ENCODE measurements at regions not wholly inside any gene's neighbourhood (a gene's known extent, or its start where the extent isn't known, plus 50 kb on each side); places are given as distances from the start of the nearest gene placed in this dataset.

GRCh38 chr10:28403090-28403489 is 100.2 kb upstream of the MPP7 start:
- TF ChIP-seq, protein P1, sequence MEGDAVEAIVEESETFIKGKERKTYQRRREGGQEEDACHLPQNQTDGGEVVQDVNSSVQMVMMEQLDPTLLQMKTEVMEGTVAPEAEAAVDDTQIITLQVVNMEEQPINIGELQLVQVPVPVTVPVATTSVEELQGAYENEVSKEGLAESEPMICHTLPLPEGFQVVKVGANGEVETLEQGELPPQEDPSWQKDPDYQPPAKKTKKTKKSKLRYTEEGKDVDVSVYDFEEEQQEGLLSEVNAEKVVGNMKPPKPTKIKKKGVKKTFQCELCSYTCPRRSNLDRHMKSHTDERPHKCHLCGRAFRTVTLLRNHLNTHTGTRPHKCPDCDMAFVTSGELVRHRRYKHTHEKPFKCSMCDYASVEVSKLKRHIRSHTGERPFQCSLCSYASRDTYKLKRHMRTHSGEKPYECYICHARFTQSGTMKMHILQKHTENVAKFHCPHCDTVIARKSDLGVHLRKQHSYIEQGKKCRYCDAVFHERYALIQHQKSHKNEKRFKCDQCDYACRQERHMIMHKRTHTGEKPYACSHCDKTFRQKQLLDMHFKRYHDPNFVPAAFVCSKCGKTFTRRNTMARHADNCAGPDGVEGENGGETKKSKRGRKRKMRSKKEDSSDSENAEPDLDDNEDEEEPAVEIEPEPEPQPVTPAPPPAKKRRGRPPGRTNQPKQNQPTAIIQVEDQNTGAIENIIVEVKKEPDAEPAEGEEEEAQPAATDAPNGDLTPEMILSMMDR (IDR thresholded peaks at IDR 0.05; ENCODE audit: insufficient read depth, low read length, severe bottlenecking): no peak
- H3K36me3 ChIP-seq (ENCODE audit: control insufficient read depth, insufficient read depth, low read length): no peaks in the 10 kb centered on the region
- FAIRE-seq (no peak), DNase-seq (ENCODE audit: low read depth) (no peak)
- no peaks in the 10 kb centered on the region for H3K27me3 ChIP-seq (ENCODE audit: control insufficient read depth, insufficient read depth, low read length)
- H3K4me3 ChIP-seq (ENCODE audit: low read depth, low read length): no peak overlapping the region

DNA sequence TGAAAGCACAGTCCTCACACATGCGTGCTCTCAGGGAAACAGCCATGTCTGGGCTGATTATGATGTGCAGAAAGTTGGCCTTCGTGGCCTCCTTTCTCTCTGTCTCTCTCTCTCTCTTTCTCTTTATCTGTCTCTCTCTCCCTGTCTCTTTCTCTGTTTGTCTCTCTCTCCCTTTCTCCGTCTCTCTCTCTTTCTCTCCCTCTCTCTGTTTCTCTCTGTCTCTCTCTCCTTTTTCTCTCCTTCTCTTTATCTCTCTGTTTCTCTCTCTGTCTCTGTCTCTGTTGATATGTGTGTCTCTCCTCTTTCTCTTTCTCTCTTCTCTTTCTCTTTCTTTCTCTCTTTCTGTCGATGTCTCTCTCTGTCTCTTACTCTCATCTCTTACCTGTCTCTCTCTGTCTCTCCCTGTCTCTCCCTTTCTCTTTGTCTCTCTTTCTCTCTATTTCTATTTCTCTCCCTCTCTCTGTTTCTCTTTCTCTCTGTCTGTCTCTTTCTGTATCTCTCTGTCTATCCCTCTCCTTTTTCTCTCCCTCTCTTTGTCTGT is 105.4 kb upstream of the MPP7 start:
- DNase-seq (ENCODE audit: low read depth) (no peak), FAIRE-seq (no peak)
- H3K27me3 ChIP-seq (ENCODE audit: control insufficient read depth, insufficient read depth, low read length): no peaks in the 10 kb centered on the region
- no peak overlapping the region for H3K4me3 ChIP-seq (ENCODE audit: low read depth, low read length)
- no peaks in the 10 kb centered on the region for H3K36me3 ChIP-seq (ENCODE audit: control insufficient read depth, insufficient read depth, low read length)
- TF ChIP-seq, protein P1 (IDR thresholded peaks at IDR 0.05; ENCODE audit: insufficient read depth, low read length, severe bottlenecking): no peak

GRCh38 chr10:28410420-28411135 is 107.7 kb upstream of the MPP7 start:
- TF ChIP-seq, protein P1 (IDR thresholded peaks at IDR 0.05; ENCODE audit: insufficient read depth, low read length, severe bottlenecking): no peak
- peak; percentile 22 for DNase-seq (ENCODE audit: low read depth)
- no peak for FAIRE-seq
- Histone ChIP-seq H3K27me3 (ENCODE audit: control insufficient read depth, insufficient read depth, low read length) (no peaks in the 10 kb centered on the region), H3K4me3 (ENCODE audit: low read depth, low read length) (no peak overlapping the region), H3K36me3 (ENCODE audit: control insufficient read depth, insufficient read depth, low read length) (no peaks in the 10 kb centered on the region)

GRCh38 chr10:28411136-28411460 is 108.2 kb upstream of the MPP7 start:
- no peak overlapping the region for H3K4me3 ChIP-seq (ENCODE audit: low read depth, low read length)
- TF ChIP-seq, protein P1 (IDR thresholded peaks at IDR 0.05; ENCODE audit: insufficient read depth, low read length, severe bottlenecking): no peak
- no peak for DNase-seq (ENCODE audit: low read depth)
- FAIRE-seq: no peak
- no peaks in the 10 kb centered on the region for H3K36me3 ChIP-seq (ENCODE audit: control insufficient read depth, insufficient read depth, low read length)
- no peaks in the 10 kb centered on the region for H3K27me3 ChIP-seq (ENCODE audit: control insufficient read depth, insufficient read depth, low read length)

GRCh38 chr10:28411648-28412047 is 108.8 kb upstream of the MPP7 start:
- no peak for FAIRE-seq
- Histone ChIP-seq H3K27me3 (ENCODE audit: control insufficient read depth, insufficient read depth, low read length) (no peaks in the 10 kb centered on the region), H3K4me3 (ENCODE audit: low read depth, low read length) (no peak overlapping the region), H3K36me3 (ENCODE audit: control insufficient read depth, insufficient read depth, low read length) (no peaks in the 10 kb centered on the region)
- TF ChIP-seq, protein P1 (IDR thresholded peaks at IDR 0.05; ENCODE audit: insufficient read depth, low read length, severe bottlenecking): no peak
- DNase-seq (ENCODE audit: low read depth): peak; percentile 70

DNA sequence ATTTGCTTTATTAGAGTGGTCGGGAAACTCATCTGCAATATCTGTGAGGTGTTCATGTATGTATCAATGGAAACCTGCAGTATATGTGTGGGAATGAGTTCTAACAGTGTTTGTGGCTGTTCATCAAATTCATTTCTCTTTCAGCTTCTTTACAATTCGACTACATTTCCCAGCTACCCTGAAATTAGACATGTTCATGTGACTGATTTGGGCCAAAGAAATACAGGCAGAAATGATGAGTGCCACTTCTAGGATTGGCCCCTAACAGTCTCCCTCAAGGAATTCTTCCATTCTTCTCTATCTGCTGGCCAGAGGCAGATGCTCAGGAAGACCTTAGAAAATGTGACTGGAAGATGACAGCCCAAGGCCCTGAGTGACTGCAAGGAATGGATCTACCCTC is 114.8 kb upstream of the WAC start:
- no peak overlapping the region for H3K4me3 ChIP-seq (ENCODE audit: low read depth, low read length)
- H3K27me3 ChIP-seq (ENCODE audit: control insufficient read depth, insufficient read depth, low read length): no peaks in the 10 kb centered on the region
- DNase-seq (ENCODE audit: low read depth) (no peak), FAIRE-seq (no peak)
- TF ChIP-seq, protein P1 (IDR thresholded peaks at IDR 0.05; ENCODE audit: insufficient read depth, low read length, severe bottlenecking): no peak
- no peaks in the 10 kb centered on the region for H3K36me3 ChIP-seq (ENCODE audit: control insufficient read depth, insufficient read depth, low read length)

All from bronchial epithelial cell (primary cell).